Right lobe of liver (tissue), 4 donors: ENCODE measurements at regions not wholly inside any gene's neighbourhood (a gene's known extent, or its start where the extent isn't known, plus 50 kb on each side); places are given as distances from the start of the nearest gene placed in this dataset.

Experiments used
- POLR2A ChIP-seq: fragments of 450-650 bp; IDR thresholded peaks from one replicate; pipeline ENCODE4 v1.6.1; 2017; ENCODE audit warnings: antibody characterized with exemption, mild to moderate bottlenecking
- TF ChIP-seq, protein P1 (sequence below), 4 donors: fragments of 200-600 bp in 3 of 4; fragments of 450-650 bp in 1 of 4; IDR thresholded peaks; one replicate each; pipeline versions ENCODE4 v1.5.1 to v1.8.0; 2016 to 2022; ENCODE audit warnings: antibody characterized with exemption in 4 of 4, mild to moderate bottlenecking in 2 of 4
- donor health status: DM: no; HTN: no; CAD: no.
- donor health status: DM: no; HTN: no; CAD: no.
- donor health status: DM: no; HTN: yes; CAD: no.

DNA sequence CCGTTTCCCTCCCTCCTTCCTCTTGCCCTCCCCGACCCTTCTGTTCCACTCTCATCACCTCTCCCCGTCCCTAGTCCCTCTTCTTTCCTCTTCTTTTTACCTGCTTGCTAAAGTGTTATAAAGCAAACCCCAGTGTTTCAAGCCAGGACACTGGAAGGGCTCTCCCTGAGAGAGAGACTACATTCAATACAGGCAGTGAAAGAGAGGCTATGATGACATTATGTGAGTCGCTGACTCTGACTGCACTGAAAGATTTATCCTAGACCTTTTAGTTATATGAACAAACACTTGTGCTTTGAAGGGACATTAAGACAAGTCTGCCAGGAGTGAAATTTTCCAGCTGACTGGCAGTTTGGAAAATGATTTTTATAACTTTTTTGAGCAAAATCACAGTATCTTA, 155.7 kb downstream of the S1PR1 start:
- TF ChIP-seq, protein P1, sequence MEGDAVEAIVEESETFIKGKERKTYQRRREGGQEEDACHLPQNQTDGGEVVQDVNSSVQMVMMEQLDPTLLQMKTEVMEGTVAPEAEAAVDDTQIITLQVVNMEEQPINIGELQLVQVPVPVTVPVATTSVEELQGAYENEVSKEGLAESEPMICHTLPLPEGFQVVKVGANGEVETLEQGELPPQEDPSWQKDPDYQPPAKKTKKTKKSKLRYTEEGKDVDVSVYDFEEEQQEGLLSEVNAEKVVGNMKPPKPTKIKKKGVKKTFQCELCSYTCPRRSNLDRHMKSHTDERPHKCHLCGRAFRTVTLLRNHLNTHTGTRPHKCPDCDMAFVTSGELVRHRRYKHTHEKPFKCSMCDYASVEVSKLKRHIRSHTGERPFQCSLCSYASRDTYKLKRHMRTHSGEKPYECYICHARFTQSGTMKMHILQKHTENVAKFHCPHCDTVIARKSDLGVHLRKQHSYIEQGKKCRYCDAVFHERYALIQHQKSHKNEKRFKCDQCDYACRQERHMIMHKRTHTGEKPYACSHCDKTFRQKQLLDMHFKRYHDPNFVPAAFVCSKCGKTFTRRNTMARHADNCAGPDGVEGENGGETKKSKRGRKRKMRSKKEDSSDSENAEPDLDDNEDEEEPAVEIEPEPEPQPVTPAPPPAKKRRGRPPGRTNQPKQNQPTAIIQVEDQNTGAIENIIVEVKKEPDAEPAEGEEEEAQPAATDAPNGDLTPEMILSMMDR (IDR thresholded peaks at IDR 0.05) = no peak
- TF ChIP-seq POLR2A = no peak
